ENCODE measurements at regions not wholly inside any gene's neighbourhood (a gene's known extent, or its start where the extent isn't known, plus 50 kb on each side); places are given as distances from the start of the nearest gene placed in this dataset.

GRCh38 chr18:10368456-10369453 is 85.7 kb upstream of the APCDD1 start:
- TF ChIP-seq POLR2A (IDR thresholded peaks at IDR 0.05; ENCODE audit: low read length) (no peak), GATA1 (IDR thresholded peaks at IDR 0.05; ENCODE audit: low read depth, low read length) (no peak)

All from erythroblast (primary cell).